OCI-LY3 (cell line): ENCODE measurements at regions not wholly inside any gene's neighbourhood (a gene's known extent, or its start where the extent isn't known, plus 50 kb on each side); places are given as distances from the start of the nearest gene placed in this dataset.

Experiments
- H2AFZ ChIP-seq: fragments of 200-600, 300-600 bp; shearing (Covaris generic); 2 replicates; pipeline ENCODE4 v1.6.0; 2014; ENCODE audit warnings: antibody characterized with exemption, low read depth, low read length
- H3K27ac ChIP-seq: fragments of 200-600, 300-600 bp; sonication (generic); 2 replicates; pipeline ENCODE4 v1.5.1; 2014; ENCODE audit warnings: mild to moderate bottlenecking, low read length, moderate library complexity, mixed read lengths
- H3K27me3 ChIP-seq: fragments of 200-600, 300-600 bp; sonication (generic); 2 replicates; pipeline ENCODE4 v1.6.1; 2014; ENCODE audit warnings: low read depth, low read length, mixed read lengths
- H3K36me3 ChIP-seq: fragments of 200-600, 300-600 bp; sonication (generic); replicated peaks from 2 replicates; pipeline ENCODE3; 2014; ENCODE audit warnings: low read depth, low read length, mixed read lengths
- H3K4me1 ChIP-seq: fragments of 300-600, 200-600 bp; sonication (generic); 2 replicates; pipeline ENCODE4 v1.6.1; 2014; ENCODE audit warnings: low read length, mixed read lengths
- H3K4me2 ChIP-seq: fragments of 200-600, 300-600 bp; sonication (generic); 2 replicates; pipeline ENCODE4 v1.6.1; 2014; ENCODE audit warnings: low read length, mixed read lengths
- H3K4me3 ChIP-seq: fragments of 300-600, 200-600 bp; sonication (generic); 2 replicates; pipeline ENCODE4 v1.5.1; 2014; ENCODE audit warnings: antibody characterized with exemption, mild to moderate bottlenecking, low read length, moderate library complexity
- H3K79me2 ChIP-seq: fragments of 300-600, 200-600 bp; shearing (Covaris generic); 2 replicates; pipeline ENCODE4 v1.6.1; 2014; ENCODE audit warnings: mild to moderate bottlenecking, low read length, mixed read lengths
- H3K9ac ChIP-seq: fragments of 300-600, 200-600 bp; shearing (Covaris generic); 2 replicates; pipeline ENCODE4 v1.6.0; 2014; ENCODE audit warnings: mild to moderate bottlenecking, low read length, moderate library complexity
- H3K9me3 ChIP-seq: fragments of 200-600, 300-600 bp; shearing (Covaris generic); 2 replicates; pipeline ENCODE4 v1.6.1; 2014; ENCODE audit warnings: low read length, mixed read lengths; ENCODE audit not compliant: insufficient read depth
- H4K20me1 ChIP-seq: fragments of 200-600, 300-600 bp; sonication (generic); 2 replicates; pipeline ENCODE4 v1.6.1; 2016; ENCODE audit warnings: low read length, mixed read lengths; ENCODE audit not compliant: insufficient read depth
- CTCF ChIP-seq: fragments of 200-600, 300-600 bp; sonication (generic); IDR thresholded peaks from 2 replicates; pipeline ENCODE4 v1.5.1; 2014; ENCODE audit warnings: antibody characterized with exemption, low read length, low read depth
- EZH2phosphoT487 ChIP-seq: fragments of 200-600 bp; shearing (Covaris generic); IDR thresholded peaks from 2 replicates; pipeline ENCODE4 v1.6.1; 2018; ENCODE audit warnings: antibody characterized with exemption, mixed run types, low read depth

GRCh38 chr9:91090130-91090410, 271.6 kb downstream of the AUH start:
- H3K4me3 ChIP-seq = no peak overlapping the region
- H2AFZ ChIP-seq = no peak overlapping the region
- no peak overlapping the region for H3K9ac ChIP-seq
- no peak overlapping the region for H3K4me2 ChIP-seq
- H3K9me3 ChIP-seq = no peaks in the 10 kb centered on the region
- peaks cover 44% of the 10 kb centered on the region for H3K27me3 ChIP-seq
- no peaks in the 10 kb centered on the region for H3K79me2 ChIP-seq
- H3K27ac ChIP-seq = no peak overlapping the region
- H4K20me1 ChIP-seq = no peaks in the 10 kb centered on the region
- no peaks in the 10 kb centered on the region for H3K4me1 ChIP-seq
- no peaks in the 10 kb centered on the region for H3K36me3 ChIP-seq
- TF ChIP-seq EZH2phosphoT487 (no peak), CTCF (no peak)

- Histone ChIP-seq H3K36me3 (no peaks in the 10 kb centered on the region), H3K27ac (no peak overlapping the region), H3K4me1 (no peaks in the 10 kb centered on the region), H3K9me3 (no peaks in the 10 kb centered on the region), H3K4me2 (no peak overlapping the region), H4K20me1 (no peaks in the 10 kb centered on the region), H3K4me3 (no peak overlapping the region), H2AFZ (no peak overlapping the region), H3K9ac (no peak overlapping the region), H3K79me2 (no peaks in the 10 kb centered on the region), H3K27me3 (peaks cover 46% of the 10 kb centered on the region)
- TF ChIP-seq CTCF (no peak), EZH2phosphoT487 (no peak)
These were observed 269.5 kb downstream of the AUH start for GRCh38 chr9:91092214-91092613.

GRCh38 chr9:91094324-91095088, 267.2 kb downstream of the AUH start:
- no peaks in the 10 kb centered on the region for H3K36me3 ChIP-seq
- H3K4me1 ChIP-seq = no peaks in the 10 kb centered on the region
- peaks cover 41% of the 10 kb centered on the region for H3K27me3 ChIP-seq
- H4K20me1 ChIP-seq = no peaks in the 10 kb centered on the region
- H3K9me3 ChIP-seq = no peaks in the 10 kb centered on the region
- no peak overlapping the region for H2AFZ ChIP-seq
- H3K4me2 ChIP-seq = no peak overlapping the region
- TF ChIP-seq EZH2phosphoT487 = no peak
- no peak for TF ChIP-seq CTCF
- H3K9ac ChIP-seq = no peak overlapping the region
- no peak overlapping the region for H3K4me3 ChIP-seq
- H3K27ac ChIP-seq = no peak overlapping the region
- H3K79me2 ChIP-seq = no peaks in the 10 kb centered on the region

GRCh38 chr9:91098203-91098850, 263.4 kb downstream of the AUH start:
- Histone ChIP-seq H3K4me1 (no peaks in the 10 kb centered on the region), H3K27me3 (peaks cover 71% of the 10 kb centered on the region), H2AFZ (no peak overlapping the region), H3K4me2 (no peak overlapping the region), H3K9ac (no peak overlapping the region), H3K9me3 (no peaks in the 10 kb centered on the region), H3K36me3 (no peaks in the 10 kb centered on the region), H3K4me3 (no peak overlapping the region), H3K27ac (no peak overlapping the region), H3K79me2 (no peaks in the 10 kb centered on the region), H4K20me1 (no peaks in the 10 kb centered on the region)
- no peak for TF ChIP-seq CTCF
- TF ChIP-seq EZH2phosphoT487 = no peak
